ENCODE measurements at regions not wholly inside any gene's neighbourhood (a gene's known extent, or its start where the extent isn't known, plus 50 kb on each side); places are given as distances from the start of the nearest gene placed in this dataset.

DNA sequence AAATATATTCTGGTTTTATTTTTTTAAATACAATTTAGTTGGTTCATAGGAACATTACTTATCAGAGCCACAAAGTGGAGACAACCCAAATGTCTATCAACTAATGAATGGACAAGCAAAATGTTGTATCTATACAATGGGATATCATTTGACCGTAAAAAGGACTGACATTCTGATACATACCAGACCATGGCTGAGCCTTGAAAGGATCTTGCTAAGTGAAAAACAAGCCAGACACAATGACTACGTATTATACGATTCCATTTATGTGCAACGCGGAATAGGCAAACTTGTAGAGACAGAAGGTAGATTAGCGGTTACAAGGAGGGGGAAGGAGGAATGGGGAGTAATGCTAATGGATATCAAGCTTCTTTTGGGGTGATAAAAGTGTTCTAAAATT, 621.6 kb downstream of the BNC2 start:
- H3K4me3 ChIP-seq = no peak overlapping the region
- no peak for DNase-seq (ENCODE audit: low read depth in 1 of 2, low spot score in 1 of 2)
- ChIA-PET CTCF (interaction anchor here (0.6 to 1.3 kb wide), 4 partner anchors 8 to 87 kb away, joined by 3 to 5 read pairs (median 4); no protein-coding TSS in a partner anchor), POLR2A (no interaction called here)
- no peaks in the 10 kb centered on the region for H3K9me3 ChIP-seq
- no peak overlapping the region for H3K27ac ChIP-seq
- WGBS (ENCODE audit: missing lambda C conversion rate) = 97% methylated on average over 6 of the region's 6 CpGs
- H3K4me1 ChIP-seq = peaks cover 30% of the 10 kb centered on the region
- no peak overlapping the region for H3K4me2 ChIP-seq
- ATAC-seq = no peak
- TF ChIP-seq JUNB (IDR thresholded peaks at IDR 0.05) (no peak), CBX2 (IDR thresholded peaks at IDR 0.05; ENCODE audit: borderline replicate concordance, low read depth) (no peak), SREBF2 (IDR thresholded peaks at IDR 0.05) (no peak), ZFP36 (IDR thresholded peaks at IDR 0.05; ENCODE audit: borderline replicate concordance, partially characterized antibody) (no peak), ZSCAN20 (CRISPR knock-in tag; IDR thresholded peaks at IDR 0.05) (no peak), ESRRA (IDR thresholded peaks at IDR 0.05; ENCODE audit: borderline replicate concordance, low read length) (no peak), EP300 (IDR thresholded peaks at IDR 0.05) (no peak), POLR2A (IDR thresholded peaks at IDR 0.05; ENCODE audit: low read length) (no peak)
- TF ChIP-seq, protein P1, sequence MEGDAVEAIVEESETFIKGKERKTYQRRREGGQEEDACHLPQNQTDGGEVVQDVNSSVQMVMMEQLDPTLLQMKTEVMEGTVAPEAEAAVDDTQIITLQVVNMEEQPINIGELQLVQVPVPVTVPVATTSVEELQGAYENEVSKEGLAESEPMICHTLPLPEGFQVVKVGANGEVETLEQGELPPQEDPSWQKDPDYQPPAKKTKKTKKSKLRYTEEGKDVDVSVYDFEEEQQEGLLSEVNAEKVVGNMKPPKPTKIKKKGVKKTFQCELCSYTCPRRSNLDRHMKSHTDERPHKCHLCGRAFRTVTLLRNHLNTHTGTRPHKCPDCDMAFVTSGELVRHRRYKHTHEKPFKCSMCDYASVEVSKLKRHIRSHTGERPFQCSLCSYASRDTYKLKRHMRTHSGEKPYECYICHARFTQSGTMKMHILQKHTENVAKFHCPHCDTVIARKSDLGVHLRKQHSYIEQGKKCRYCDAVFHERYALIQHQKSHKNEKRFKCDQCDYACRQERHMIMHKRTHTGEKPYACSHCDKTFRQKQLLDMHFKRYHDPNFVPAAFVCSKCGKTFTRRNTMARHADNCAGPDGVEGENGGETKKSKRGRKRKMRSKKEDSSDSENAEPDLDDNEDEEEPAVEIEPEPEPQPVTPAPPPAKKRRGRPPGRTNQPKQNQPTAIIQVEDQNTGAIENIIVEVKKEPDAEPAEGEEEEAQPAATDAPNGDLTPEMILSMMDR (IDR thresholded peaks at IDR 0.05) = no peak
- TF ChIP-seq, protein P2, sequence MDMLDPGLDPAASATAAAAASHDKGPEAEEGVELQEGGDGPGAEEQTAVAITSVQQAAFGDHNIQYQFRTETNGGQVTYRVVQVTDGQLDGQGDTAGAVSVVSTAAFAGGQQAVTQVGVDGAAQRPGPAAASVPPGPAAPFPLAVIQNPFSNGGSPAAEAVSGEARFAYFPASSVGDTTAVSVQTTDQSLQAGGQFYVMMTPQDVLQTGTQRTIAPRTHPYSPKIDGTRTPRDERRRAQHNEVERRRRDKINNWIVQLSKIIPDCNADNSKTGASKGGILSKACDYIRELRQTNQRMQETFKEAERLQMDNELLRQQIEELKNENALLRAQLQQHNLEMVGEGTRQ (IDR thresholded peaks at IDR 0.05) = no peak
- no peak for FAIRE-seq

DNA sequence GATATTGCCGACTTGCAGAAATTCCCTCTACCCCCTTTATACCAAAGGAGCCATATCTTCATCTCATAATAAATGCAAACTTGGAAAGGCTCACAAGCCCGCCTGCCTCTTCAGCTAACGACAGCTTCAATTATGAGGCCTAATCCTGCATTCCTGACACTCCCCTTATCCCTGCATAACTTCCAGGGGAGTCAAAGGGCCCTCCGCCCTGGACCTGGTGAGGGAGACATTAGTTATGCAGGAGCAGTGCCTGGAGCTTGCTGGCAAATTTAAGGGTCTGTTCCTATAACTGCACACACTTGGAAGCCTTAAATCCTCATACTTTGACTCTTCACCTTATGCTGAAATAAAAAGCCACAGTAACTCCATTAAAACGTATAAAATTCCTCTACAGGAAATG, 617.9 kb downstream of the BNC2 start:
- H3K27ac ChIP-seq = peak overlapping the region in 1 of 2 experiments; percentile 14; a peak in 1 of 6 replicates
- ChIA-PET POLR2A (no interaction called here), CTCF (no interaction called here)
- ATAC-seq (no peak), DNase-seq (ENCODE audit: low read depth in 1 of 2, low spot score in 1 of 2) (no peak), FAIRE-seq (no peak)
- no peak for TF ChIP-seq SREBF2 (IDR thresholded peaks at IDR 0.05)
- TF ChIP-seq MAFK (IDR thresholded peaks at IDR 0.05; ENCODE audit: partially characterized antibody) = peak; percentile 70
- TF ChIP-seq, protein P3, sequence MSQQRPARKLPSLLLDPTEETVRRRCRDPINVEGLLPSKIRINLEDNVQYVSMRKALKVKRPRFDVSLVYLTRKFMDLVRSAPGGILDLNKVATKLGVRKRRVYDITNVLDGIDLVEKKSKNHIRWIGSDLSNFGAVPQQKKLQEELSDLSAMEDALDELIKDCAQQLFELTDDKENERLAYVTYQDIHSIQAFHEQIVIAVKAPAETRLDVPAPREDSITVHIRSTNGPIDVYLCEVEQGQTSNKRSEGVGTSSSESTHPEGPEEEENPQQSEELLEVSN (IDR thresholded peaks at IDR 0.05; ENCODE audit: borderline replicate concordance, low read depth) = no peak
- no peak overlapping the region for H3K4me3 ChIP-seq
- H3K4me2 ChIP-seq = no peak overlapping the region
- WGBS (ENCODE audit: missing lambda C conversion rate) = 76% methylated on average over 5 of the region's 5 CpGs
- no peaks in the 10 kb centered on the region for H3K9me3 ChIP-seq
- H3K4me1 ChIP-seq = peaks cover 4% of the 10 kb centered on the region

DNA sequence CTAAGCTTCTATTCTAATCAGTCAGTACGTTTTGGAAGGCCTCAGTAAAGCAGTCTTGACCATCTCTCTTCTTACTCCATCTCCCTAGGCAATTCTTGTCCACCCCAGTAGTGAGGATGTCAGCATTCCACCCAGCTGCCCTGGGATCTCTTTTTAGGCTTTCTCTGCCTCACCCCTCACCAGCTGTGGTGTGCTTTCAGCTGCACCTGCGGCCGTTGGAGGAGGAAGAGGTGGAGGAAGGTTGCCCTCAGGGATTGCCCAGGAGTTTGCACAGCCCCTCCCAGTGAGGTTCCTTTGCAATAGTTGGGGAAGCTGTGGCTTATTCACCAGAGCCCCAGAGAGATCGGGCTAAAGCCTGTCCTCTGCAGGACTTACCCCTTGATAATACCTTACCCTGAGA, 615.8 kb downstream of the BNC2 start:
- TF ChIP-seq TFCP2L1 (CRISPR knock-in tag; IDR thresholded peaks at IDR 0.05) (no peak), EP300 (IDR thresholded peaks at IDR 0.05) (no peak), HOXB5 (CRISPR knock-in tag; IDR thresholded peaks at IDR 0.05) (no peak), HDAC2 (IDR thresholded peaks at IDR 0.05) (no peak), NPAS2 (CRISPR knock-in tag; IDR thresholded peaks at IDR 0.05; ENCODE audit: borderline replicate concordance) (no peak), PBX3 (IDR thresholded peaks at IDR 0.05) (no peak), CHD4 (IDR thresholded peaks at IDR 0.05; ENCODE audit: borderline replicate concordance) (no peak), RCOR1 (IDR thresholded peaks at IDR 0.05; ENCODE audit: low read depth, low read length) (no peak), POLR2A (IDR thresholded peaks at IDR 0.05; ENCODE audit: low read length) (no peak), CBX8 (IDR thresholded peaks at IDR 0.05) (no peak), CHD2 (IDR thresholded peaks at IDR 0.05; ENCODE audit: low read length, partially characterized antibody) (no peak), SREBF2 (IDR thresholded peaks at IDR 0.05) (no peak), HES2 (IDR thresholded peaks at IDR 0.05) (no peak), POLR2AphosphoS2 (conservative IDR thresholded peaks at IDR 0.05; ENCODE audit: low read length) (no peak), KDM5A (IDR thresholded peaks at IDR 0.05) (no peak), RAD21 (conservative IDR thresholded peaks at IDR 0.05 in 1 of 2, IDR thresholded peaks at IDR 0.05 in 1 of 2) (no peak), RNF2 (IDR thresholded peaks at IDR 0.05; ENCODE audit: borderline replicate concordance, low read depth) (no peak)
- TF ChIP-seq, protein P3 (IDR thresholded peaks at IDR 0.05; ENCODE audit: borderline replicate concordance, low read depth) = no peak
- H3K4me1 ChIP-seq = no peaks in the 10 kb centered on the region
- H3K9me3 ChIP-seq = no peaks in the 10 kb centered on the region
- ATAC-seq (no peak), DNase-seq (ENCODE audit: low read depth in 1 of 2, low spot score in 1 of 2) (no peak), FAIRE-seq (no peak)
- H3K4me2 ChIP-seq = no peak overlapping the region
- POLR2A ChIA-PET = no interaction called here
- CTCF ChIA-PET = interaction anchor here (1.0 to 1.5 kb wide), 3 partner anchors 9 to 120 kb away, joined by 3 to 4 read pairs (median 3); no protein-coding TSS in a partner anchor
- H3K4me3 ChIP-seq = no peak overlapping the region
- H3K27ac ChIP-seq = peak overlapping the region in 1 of 2 experiments; percentile 28; a peak in 1 of 6 replicates
- WGBS (ENCODE audit: missing lambda C conversion rate) = 78% methylated on average over 4 of the region's 4 CpGs
